ENCODE measurements at regions not wholly inside any gene's neighbourhood (a gene's known extent, or its start where the extent isn't known, plus 50 kb on each side); places are given as distances from the start of the nearest gene placed in this dataset.

- Mint-ChIP-seq H3K4me1 (0 out of 2 replicates have a peak, but pooled peaks cover 6% of the 10 kb centered on the region), H3K27ac (no peak overlapping the region), H3K4me3 (no peak overlapping the region), H3K27me3 (ENCODE audit: low read depth) (no peaks in the 10 kb centered on the region), H3K9me3 (no peaks in the 10 kb centered on the region), H3K36me3 (no peaks in the 10 kb centered on the region)
- DNase-seq (ENCODE audit: low spot score) (no peak), ATAC-seq (no peak)
- CTCF ChIA-PET, result interaction anchor here (1.5 kb wide), 1 partner anchor 714 kb away, joined by 3 read pairs; no protein-coding TSS in a partner anchor
- TF ChIP-seq ELF4 (CRISPR knock-in tag; IDR thresholded peaks at IDR 0.05; ENCODE audit: low read depth) (no peak), ZMAT4 (CRISPR knock-in tag; IDR thresholded peaks at IDR 0.05) (no peak), IRF2 (CRISPR knock-in tag; IDR thresholded peaks at IDR 0.05; ENCODE audit: borderline replicate concordance, low read depth) (no peak), AR (CRISPR knock-in tag; IDR thresholded peaks at IDR 0.05) (no peak), ZNF138 (CRISPR knock-in tag; conservative IDR thresholded peaks at IDR 0.05) (no peak)
- TF ChIP-seq, protein P1, sequence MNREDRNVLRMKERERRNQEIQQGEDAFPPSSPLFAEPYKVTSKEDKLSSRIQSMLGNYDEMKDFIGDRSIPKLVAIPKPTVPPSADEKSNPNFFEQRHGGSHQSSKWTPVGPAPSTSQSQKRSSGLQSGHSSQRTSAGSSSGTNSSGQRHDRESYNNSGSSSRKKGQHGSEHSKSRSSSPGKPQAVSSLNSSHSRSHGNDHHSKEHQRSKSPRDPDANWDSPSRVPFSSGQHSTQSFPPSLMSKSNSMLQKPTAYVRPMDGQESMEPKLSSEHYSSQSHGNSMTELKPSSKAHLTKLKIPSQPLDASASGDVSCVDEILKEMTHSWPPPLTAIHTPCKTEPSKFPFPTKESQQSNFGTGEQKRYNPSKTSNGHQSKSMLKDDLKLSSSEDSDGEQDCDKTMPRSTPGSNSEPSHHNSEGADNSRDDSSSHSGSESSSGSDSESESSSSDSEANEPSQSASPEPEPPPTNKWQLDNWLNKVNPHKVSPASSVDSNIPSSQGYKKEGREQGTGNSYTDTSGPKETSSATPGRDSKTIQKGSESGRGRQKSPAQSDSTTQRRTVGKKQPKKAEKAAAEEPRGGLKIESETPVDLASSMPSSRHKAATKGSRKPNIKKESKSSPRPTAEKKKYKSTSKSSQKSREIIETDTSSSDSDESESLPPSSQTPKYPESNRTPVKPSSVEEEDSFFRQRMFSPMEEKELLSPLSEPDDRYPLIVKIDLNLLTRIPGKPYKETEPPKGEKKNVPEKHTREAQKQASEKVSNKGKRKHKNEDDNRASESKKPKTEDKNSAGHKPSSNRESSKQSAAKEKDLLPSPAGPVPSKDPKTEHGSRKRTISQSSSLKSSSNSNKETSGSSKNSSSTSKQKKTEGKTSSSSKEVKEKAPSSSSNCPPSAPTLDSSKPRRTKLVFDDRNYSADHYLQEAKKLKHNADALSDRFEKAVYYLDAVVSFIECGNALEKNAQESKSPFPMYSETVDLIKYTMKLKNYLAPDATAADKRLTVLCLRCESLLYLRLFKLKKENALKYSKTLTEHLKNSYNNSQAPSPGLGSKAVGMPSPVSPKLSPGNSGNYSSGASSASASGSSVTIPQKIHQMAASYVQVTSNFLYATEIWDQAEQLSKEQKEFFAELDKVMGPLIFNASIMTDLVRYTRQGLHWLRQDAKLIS (CRISPR knock-in tag; IDR thresholded peaks at IDR 0.05; ENCODE audit: borderline replicate concordance), result no peak
- TF ChIP-seq, protein P2, sequence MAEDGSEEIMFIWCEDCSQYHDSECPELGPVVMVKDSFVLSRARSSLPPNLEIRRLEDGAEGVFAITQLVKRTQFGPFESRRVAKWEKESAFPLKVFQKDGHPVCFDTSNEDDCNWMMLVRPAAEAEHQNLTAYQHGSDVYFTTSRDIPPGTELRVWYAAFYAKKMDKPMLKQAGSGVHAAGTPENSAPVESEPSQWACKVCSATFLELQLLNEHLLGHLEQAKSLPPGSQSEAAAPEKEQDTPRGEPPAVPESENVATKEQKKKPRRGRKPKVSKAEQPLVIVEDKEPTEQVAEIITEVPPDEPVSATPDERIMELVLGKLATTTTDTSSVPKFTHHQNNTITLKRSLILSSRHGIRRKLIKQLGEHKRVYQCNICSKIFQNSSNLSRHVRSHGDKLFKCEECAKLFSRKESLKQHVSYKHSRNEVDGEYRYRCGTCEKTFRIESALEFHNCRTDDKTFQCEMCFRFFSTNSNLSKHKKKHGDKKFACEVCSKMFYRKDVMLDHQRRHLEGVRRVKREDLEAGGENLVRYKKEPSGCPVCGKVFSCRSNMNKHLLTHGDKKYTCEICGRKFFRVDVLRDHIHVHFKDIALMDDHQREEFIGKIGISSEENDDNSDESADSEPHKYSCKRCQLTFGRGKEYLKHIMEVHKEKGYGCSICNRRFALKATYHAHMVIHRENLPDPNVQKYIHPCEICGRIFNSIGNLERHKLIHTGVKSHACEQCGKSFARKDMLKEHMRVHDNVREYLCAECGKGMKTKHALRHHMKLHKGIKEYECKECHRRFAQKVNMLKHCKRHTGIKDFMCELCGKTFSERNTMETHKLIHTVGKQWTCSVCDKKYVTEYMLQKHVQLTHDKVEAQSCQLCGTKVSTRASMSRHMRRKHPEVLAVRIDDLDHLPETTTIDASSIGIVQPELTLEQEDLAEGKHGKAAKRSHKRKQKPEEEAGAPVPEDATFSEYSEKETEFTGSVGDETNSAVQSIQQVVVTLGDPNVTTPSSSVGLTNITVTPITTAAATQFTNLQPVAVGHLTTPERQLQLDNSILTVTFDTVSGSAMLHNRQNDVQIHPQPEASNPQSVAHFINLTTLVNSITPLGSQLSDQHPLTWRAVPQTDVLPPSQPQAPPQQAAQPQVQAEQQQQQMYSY (CRISPR knock-in tag; IDR thresholded peaks at IDR 0.05), result no peak
- TF ChIP-seq, protein P3, sequence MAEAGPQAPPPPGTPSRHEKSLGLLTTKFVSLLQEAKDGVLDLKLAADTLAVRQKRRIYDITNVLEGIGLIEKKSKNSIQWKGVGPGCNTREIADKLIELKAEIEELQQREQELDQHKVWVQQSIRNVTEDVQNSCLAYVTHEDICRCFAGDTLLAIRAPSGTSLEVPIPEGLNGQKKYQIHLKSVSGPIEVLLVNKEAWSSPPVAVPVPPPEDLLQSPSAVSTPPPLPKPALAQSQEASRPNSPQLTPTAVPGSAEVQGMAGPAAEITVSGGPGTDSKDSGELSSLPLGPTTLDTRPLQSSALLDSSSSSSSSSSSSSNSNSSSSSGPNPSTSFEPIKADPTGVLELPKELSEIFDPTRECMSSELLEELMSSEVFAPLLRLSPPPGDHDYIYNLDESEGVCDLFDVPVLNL (CRISPR knock-in tag; IDR thresholded peaks at IDR 0.05; ENCODE audit: borderline replicate concordance, low read depth), result no peak
- POLR2A ChIA-PET, result no interaction called here
These were observed 313.6 kb upstream of the NT5E start for GRCh38 chr6:85136310-85136709.

DNA sequence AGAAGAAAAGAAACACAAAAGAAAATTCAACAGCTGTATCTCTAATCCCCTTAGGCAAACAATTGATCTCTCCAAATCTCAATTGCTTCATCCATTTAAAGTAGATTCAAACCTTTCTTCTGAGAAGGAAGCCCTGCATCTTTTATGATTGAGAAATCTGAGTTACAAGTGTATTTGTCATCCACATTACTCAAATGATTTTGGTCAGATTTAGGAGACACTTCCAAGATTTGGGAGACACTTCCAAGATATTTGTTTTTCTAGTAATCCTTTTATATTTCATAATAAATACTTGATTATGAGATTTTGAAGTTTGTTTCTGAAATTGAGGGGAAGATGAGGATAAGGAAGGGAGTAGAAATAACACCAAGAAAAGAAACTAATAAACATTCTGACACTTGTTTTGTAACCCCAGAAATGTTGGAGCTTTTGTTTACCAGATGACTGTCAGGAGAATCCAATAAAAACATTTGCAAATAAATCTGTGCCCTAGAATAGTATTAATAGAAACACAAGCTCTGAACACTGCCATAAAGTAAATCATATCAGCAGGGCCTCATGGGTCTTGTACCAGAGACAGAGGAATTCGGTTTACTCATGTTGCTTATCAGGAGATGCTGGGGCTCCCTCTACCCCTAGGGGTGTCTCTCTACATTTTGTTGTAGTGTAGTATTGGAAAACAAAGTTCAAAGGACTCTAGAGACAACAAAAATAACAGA, 314.3 kb upstream of the NT5E start:
- Mint-ChIP-seq H3K36me3 (no peaks in the 10 kb centered on the region), H3K27ac (no peak overlapping the region), H3K4me3 (no peak overlapping the region), H3K9me3 (no peaks in the 10 kb centered on the region), H3K27me3 (ENCODE audit: low read depth) (no peaks in the 10 kb centered on the region), H3K4me1 (0 out of 2 replicates have a peak, but pooled peaks cover 6% of the 10 kb centered on the region)
- CTCF ChIA-PET, result interaction anchor here (1.5 kb wide), 1 partner anchor 713 kb away, joined by 3 read pairs; no protein-coding TSS in a partner anchor
- ATAC-seq (no peak), DNase-seq (ENCODE audit: low spot score) (no peak)
- POLR2A ChIA-PET, result no interaction called here
- TF ChIP-seq NFE2L1 (CRISPR knock-in tag; IDR thresholded peaks at IDR 0.05) (no peak), OVOL2 (CRISPR knock-in tag; IDR thresholded peaks at IDR 0.05; ENCODE audit: borderline replicate concordance) (no peak), NFYB (CRISPR knock-in tag; conservative IDR thresholded peaks at IDR 0.05; ENCODE audit: low read depth) (no peak), ZNF232 (CRISPR knock-in tag; IDR thresholded peaks at IDR 0.05) (no peak), USF2 (CRISPR knock-in tag; IDR thresholded peaks at IDR 0.05) (no peak), ATF2 (CRISPR knock-in tag; IDR thresholded peaks at IDR 0.05; ENCODE audit: borderline replicate concordance, low read depth) (no peak), SMAD4 (CRISPR knock-in tag; IDR thresholded peaks at IDR 0.05) (no peak), CBFB (CRISPR knock-in tag; IDR thresholded peaks at IDR 0.05; ENCODE audit: low read depth) (no peak), FOXJ3 (CRISPR knock-in tag; IDR thresholded peaks at IDR 0.05; ENCODE audit: borderline replicate concordance) (no peak), RELA (CRISPR knock-in tag; IDR thresholded peaks at IDR 0.05; ENCODE audit: borderline replicate concordance) (no peak), TP53 (CRISPR knock-in tag; IDR thresholded peaks at IDR 0.05) (no peak), NFATC4 (CRISPR knock-in tag; IDR thresholded peaks at IDR 0.05) (no peak)

Measured in WTC11 (cell line).